ENCODE measurements at regions not wholly inside any gene's neighbourhood (a gene's known extent, or its start where the extent isn't known, plus 50 kb on each side); places are given as distances from the start of the nearest gene placed in this dataset.

- no peak for TF ChIP-seq YY1 (IDR thresholded peaks at IDR 0.05)
- TF ChIP-seq CTCF (IDR thresholded peaks at IDR 0.05; ENCODE audit: low read depth, low read length, missing input control), result no peak
- TF ChIP-seq REST (IDR thresholded peaks at IDR 0.05), result no peak
- TF ChIP-seq GABPA (IDR thresholded peaks at IDR 0.05 in 1 of 2, conservative IDR thresholded peaks at IDR 0.05 in 1 of 2), result no peak
- no peak for TF ChIP-seq JUND (IDR thresholded peaks at IDR 0.05)
- TF ChIP-seq EGR1 (IDR thresholded peaks at IDR 0.05; ENCODE audit: low read depth in 2 of 2), result no peak
Observed at GRCh38 chr2:16283071-16283850, 342.9 kb downstream of the MYCN start.
